ENCODE measurements at regions not wholly inside any gene's neighbourhood (a gene's known extent, or its start where the extent isn't known, plus 50 kb on each side); places are given as distances from the start of the nearest gene placed in this dataset.

DNA sequence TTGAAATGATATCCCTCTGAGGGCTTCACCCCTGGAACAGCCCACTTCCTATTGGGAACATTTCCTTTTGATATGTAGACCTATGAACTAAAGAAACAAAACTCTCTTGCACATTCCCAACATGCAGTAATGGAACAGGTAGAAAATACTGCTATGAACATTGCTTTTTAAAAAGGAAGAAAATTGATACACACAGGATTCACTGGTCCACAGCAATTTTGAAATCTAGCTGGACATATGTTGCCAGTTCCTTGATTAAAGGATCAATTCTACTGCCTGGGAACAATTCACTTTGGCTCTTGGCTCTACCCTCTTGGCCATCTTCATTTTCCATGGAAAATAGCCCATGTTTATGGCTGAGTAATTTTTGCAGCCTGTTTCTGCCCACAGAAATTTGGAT is 74.9 kb upstream of the ZNF280D start:
- Histone ChIP-seq H2AFZ (ENCODE audit: low read length) (no peak overlapping the region), H3K36me3 (replicated peaks in 1 of 2; ENCODE audit: control insufficient read depth in 1 of 2, insufficient read depth in 2 of 2, low read length in 2 of 2) (no peaks in the 10 kb centered on the region), H3K27me3 (ENCODE audit: control insufficient read depth in 1 of 2, insufficient read depth in 2 of 2, low read length in 2 of 2) (no peaks in the 10 kb centered on the region), H3K9ac (ENCODE audit: insufficient read depth, low read depth, low read length) (no peak overlapping the region), H3K79me2 (ENCODE audit: insufficient read depth, low read length) (no peaks in the 10 kb centered on the region), H4K20me1 (ENCODE audit: insufficient read depth, low read length) (no peaks in the 10 kb centered on the region), H3K4me2 (ENCODE audit: low read depth, low read length) (no peak overlapping the region), H3K9me3 (ENCODE audit: low read length) (peaks cover 9% of the 10 kb centered on the region; the same call in 1 of the 2 replicates), H3K4me1 (ENCODE audit: insufficient read depth, low read length) (no peaks in the 10 kb centered on the region), H3K27ac (ENCODE audit: extremely low read length, insufficient read depth, low read length) (no peak overlapping the region), H3K4me3 (replicated peaks in 1 of 3; ENCODE audit: insufficient read depth in 1 of 3, low read depth in 2 of 3, low read length in 3 of 3) (no peak overlapping the region)
- TF ChIP-seq, protein P1, sequence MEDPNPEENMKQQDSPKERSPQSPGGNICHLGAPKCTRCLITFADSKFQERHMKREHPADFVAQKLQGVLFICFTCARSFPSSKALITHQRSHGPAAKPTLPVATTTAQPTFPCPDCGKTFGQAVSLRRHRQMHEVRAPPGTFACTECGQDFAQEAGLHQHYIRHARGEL (CRISPR knock-in tag; IDR thresholded peaks at IDR 0.05): no peak
- intact Hi-C loops (cut with micrococcal nuclease; ENCODE audit: unreplicated experiment): no loop called here
- POLR2A ChIA-PET: no interaction called here
- CTCF ChIA-PET (ENCODE audit: low intra/inter-chr PET ratio, low total read pairs): no interaction called here
- BruUV-seq (replicated peaks): no TSS peak
- ATAC-seq (no peak), FAIRE-seq (no peak), DNase-seq (ENCODE audit: low spot score) (no peak)
- in situ Hi-C loops (cut with HindIII; ENCODE audit: extremely low pct_ligation_motif_present, low pct_unique_long_range_greater_than_20kb): loop anchor here (25.0 kb wide), 1 partner anchor 729 kb away; no protein-coding TSS in a partner anchor

GRCh38 chr15:56806148-56806536 is 72.8 kb upstream of the ZNF280D start:
- Histone ChIP-seq H3K9me3 (ENCODE audit: low read length) (peaks cover 9% of the 10 kb centered on the region; the same call in 1 of the 2 replicates), H3K9ac (ENCODE audit: insufficient read depth, low read depth, low read length) (no peak overlapping the region), H3K4me3 (replicated peaks in 1 of 3; ENCODE audit: insufficient read depth in 1 of 3, low read depth in 2 of 3, low read length in 3 of 3) (no peak overlapping the region), H3K27ac (ENCODE audit: extremely low read length, insufficient read depth, low read length) (no peak overlapping the region), H3K4me1 (ENCODE audit: insufficient read depth, low read length) (no peaks in the 10 kb centered on the region), H3K27me3 (ENCODE audit: control insufficient read depth in 1 of 2, insufficient read depth in 2 of 2, low read length in 2 of 2) (no peaks in the 10 kb centered on the region), H3K4me2 (ENCODE audit: low read depth, low read length) (no peak overlapping the region), H3K79me2 (ENCODE audit: insufficient read depth, low read length) (no peaks in the 10 kb centered on the region), H2AFZ (ENCODE audit: low read length) (no peak overlapping the region), H3K36me3 (replicated peaks in 1 of 2; ENCODE audit: control insufficient read depth in 1 of 2, insufficient read depth in 2 of 2, low read length in 2 of 2) (no peaks in the 10 kb centered on the region), H4K20me1 (ENCODE audit: insufficient read depth, low read length) (no peaks in the 10 kb centered on the region)
- no peak for TF ChIP-seq ZNF121 (CRISPR knock-in tag; IDR thresholded peaks at IDR 0.05)
- no peak for TF ChIP-seq ZNF317 (CRISPR knock-in tag; IDR thresholded peaks at IDR 0.05)
- no peak for TF ChIP-seq RFX3 (CRISPR knock-in tag; IDR thresholded peaks at IDR 0.05)
- TF ChIP-seq ZNF274 (CRISPR knock-in tag; IDR thresholded peaks at IDR 0.05): no peak
- TF ChIP-seq, protein P2, sequence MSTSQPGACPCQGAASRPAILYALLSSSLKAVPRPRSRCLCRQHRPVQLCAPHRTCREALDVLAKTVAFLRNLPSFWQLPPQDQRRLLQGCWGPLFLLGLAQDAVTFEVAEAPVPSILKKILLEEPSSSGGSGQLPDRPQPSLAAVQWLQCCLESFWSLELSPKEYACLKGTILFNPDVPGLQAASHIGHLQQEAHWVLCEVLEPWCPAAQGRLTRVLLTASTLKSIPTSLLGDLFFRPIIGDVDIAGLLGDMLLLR (CRISPR knock-in tag; IDR thresholded peaks at IDR 0.05): no peak
- no peak for TF ChIP-seq CCAR2 (optimal IDR thresholded peaks at IDR 0.05; ENCODE audit: low read depth, low read length)
- DNase-seq (ENCODE audit: low spot score): no peak
- no peak for ATAC-seq
- no TSS peak for BruUV-seq (replicated peaks)
- intact Hi-C loops (cut with micrococcal nuclease; ENCODE audit: unreplicated experiment) (no loop called here), in situ Hi-C loops (cut with HindIII; ENCODE audit: extremely low pct_ligation_motif_present, low pct_unique_long_range_greater_than_20kb) (loop anchor here (25.0 kb wide), 1 partner anchor 731 kb away; no protein-coding TSS in a partner anchor)
- ChIA-PET POLR2A (no interaction called here), CTCF (ENCODE audit: low intra/inter-chr PET ratio, low total read pairs) (no interaction called here)
- FAIRE-seq: no peak
- 36% methylated on average over 2 of the region's 2 CpGs for WGBS (ENCODE audit: low lambda C conversion rate)
